ENCODE measurements at regions not wholly inside any gene's neighbourhood (a gene's known extent, or its start where the extent isn't known, plus 50 kb on each side); places are given as distances from the start of the nearest gene placed in this dataset.
"Not testable (repeated sequence)": the region's sequence is repeated elsewhere in the genome, so short reads cannot be mapped to it uniquely, and the experiment has no call there.

DNA sequence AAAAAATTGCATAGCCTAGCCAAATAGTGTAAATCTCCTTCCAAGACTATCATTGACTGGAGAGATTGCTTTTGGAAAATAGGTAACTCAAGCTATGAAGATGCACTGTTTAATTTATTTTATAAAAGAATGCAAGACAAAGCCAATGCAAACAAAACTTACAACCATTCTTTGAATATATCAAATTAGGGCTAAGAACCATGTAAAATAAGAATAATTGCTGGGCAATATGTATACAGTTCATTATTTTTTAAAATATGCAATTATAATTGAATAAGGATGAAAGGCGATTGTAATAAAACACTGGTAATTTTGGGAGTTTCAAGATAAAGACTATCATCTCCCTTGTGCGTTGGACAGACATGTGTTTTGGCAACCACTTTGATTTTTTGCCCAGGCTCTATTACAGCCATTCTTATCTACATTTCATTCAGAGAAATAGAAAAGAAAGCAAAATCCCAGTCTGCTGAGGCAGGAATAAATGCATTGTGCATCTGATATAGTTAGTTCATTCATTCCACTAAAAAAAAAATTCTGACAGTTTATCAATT, 242.3 kb upstream of the ROBO1 start:
- DNase-seq, result no peak

DNA sequence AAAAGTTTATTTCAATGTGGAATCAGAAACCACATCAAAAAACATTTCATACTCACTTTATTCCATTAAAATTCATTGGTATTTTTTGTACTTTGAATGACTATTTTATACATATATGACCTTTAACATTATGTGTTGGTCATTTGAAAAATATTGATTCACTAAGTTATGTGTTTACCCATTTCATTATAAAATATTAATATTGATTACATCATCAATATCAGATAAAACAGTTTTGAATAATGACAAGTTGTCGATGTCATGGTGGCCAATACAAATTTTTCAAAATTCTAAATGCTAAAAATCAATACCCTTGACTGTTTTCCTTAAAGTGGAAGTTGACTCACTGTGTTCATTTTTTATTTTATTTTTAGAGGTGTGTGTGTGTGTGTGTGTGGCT, 239.7 kb upstream of the ROBO1 start:
- no peak for DNase-seq

DNA sequence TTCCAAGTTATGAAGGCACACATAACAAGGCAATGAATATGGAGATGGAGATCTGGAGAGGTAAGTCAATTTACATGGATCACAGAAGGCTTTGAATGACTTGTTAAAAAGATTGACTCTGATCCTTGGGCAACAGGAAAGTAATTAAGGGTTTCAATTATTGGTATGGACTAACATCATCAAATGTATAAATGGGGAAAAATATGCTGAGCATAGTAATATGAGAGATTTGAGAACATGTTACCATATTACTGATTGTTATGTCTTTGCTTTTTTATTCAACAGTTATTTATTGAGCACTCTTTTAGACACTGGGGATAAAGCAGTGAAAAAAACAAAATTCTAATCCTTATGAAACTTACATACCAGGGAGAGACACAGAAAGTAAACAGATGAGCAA, 238.5 kb upstream of the ROBO1 start:
- DNase-seq, result no peak

DNA sequence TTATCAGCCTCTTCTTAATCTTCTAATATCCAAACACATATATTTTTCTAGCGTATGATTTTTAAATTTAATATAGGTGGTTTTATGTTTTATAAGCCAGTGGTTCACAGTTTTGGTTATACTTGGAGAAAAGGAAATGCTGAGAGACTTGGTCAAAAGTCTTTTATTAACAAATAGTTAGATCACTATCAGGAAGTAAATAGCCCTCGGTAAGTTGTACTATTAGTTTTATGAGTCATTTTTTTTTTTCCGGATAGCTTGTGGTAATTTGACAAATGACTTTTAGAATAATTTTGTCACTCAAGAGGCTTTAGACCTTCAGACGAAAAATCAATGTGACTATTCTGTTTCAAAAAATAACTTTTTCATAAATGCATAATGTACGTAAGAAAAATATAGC, 232.2 kb upstream of the ROBO1 start:
- DNase-seq, result no peak

DNA sequence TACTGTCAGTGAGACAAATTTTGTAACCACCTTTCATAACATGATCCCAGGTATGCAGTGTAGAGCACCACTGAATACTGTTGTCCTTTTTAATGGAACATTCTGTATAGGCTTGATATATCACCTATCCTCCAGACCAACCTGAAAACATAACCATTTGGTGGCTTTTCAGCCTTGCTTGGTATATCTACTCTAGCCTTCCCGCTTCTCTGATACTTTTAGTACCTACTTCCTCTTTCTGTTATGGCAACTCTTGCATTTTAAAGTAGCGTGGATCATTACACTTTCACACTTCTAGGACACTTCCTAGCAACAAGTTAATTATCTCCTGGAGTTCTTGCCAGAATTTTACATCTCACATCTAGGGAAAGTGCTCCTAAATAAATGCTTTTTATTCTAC, 226.6 kb upstream of the ROBO1 start:
- no peak for DNase-seq

DNA sequence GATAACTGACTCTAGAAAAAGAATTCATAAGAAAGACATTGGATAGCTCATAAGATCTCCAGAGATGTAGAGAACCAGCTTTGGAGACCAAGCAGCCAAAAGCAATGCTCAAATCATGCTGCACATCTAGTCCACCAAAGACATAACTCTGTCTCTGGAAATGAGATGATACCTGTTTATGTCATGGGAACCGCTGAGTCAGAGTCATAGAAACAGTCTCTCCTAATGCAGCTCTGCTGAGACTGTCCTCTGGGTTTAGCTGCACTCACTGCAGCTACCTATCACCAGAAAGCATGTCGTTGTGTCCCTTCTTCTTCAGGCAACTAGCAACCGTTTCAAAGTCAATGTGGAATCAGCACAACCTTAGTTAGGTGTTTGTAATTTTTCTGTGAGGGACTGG, 218.5 kb upstream of the ROBO1 start:
- DNase-seq, result no peak

DNA sequence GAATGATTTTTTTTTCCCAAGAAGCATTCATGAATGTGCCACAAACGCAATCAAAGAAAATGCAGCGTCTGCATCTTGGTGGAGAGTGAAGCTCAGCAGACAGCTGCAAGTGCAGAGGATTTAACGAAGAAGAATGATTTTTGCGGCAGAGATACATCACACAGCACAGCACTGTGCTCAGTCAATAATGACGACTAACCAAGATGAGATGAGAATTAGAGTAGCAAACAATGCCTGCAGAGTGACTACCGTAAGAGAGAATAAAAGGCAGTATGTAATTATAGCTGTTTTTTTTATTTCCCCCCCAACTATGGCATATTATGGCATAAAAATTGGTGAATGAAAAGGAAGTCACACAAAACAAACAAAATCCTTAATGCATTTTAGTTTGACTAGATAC, 218.0 kb upstream of the ROBO1 start:
- no peak for DNase-seq

DNA sequence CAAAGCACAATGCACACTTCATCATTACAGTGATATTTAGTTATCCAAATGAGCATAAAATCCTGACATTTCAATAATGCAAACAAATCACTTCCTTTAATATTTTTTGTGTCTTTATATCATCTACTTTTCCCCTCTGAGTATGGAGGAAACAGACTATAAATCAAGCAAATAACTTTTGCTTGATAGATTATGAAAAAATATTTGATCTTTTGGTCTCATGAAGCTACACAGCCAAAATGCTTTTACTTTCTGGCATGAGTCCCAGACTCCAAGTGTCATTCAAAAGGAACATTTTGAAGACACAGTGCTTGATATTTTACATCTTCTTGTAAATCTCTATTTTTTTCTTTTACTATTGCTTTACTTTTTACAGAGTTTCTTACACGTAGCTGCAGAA, 215.3 kb upstream of the ROBO1 start:
- DNase-seq, result no peak

DNA sequence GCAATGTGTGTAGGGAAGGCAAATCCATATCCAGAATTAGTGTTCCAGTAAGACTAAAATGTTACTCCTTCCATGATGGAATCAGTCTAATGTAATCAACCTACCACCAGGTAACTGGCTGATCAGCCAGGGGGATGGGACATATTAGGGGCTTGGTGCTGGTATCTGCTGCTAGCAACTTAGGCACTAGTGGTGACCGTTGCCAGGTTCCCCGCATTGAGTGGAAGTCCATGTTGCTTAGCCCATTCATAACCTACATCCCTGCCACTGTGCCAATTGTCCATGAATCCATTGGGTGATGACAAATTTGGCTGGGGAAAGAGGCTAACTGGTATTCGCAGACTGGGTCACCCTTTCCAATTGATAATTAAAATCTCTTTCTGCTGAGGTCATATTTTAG, 212.2 kb upstream of the ROBO1 start:
- DNase-seq, result no peak

DNA sequence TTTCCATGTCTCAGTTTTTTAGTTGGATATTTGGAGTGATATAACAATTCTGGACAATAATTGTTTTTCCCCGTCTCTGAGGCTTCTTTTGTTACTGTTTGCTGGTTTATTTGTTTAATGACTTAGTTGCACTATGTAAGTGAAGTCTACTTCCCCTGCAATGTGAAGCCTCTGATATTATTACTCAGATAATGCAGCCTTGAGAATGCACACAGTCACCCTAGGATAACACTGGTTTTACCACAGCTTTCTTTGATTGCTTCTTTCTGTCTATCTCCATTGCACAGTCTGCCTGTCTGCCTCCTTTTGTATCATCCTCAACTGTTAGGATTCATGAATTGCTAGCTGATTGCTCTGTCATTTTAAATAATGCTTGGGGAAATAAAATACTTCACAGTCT, 208.7 kb upstream of the ROBO1 start:
- no peak for DNase-seq

DNA sequence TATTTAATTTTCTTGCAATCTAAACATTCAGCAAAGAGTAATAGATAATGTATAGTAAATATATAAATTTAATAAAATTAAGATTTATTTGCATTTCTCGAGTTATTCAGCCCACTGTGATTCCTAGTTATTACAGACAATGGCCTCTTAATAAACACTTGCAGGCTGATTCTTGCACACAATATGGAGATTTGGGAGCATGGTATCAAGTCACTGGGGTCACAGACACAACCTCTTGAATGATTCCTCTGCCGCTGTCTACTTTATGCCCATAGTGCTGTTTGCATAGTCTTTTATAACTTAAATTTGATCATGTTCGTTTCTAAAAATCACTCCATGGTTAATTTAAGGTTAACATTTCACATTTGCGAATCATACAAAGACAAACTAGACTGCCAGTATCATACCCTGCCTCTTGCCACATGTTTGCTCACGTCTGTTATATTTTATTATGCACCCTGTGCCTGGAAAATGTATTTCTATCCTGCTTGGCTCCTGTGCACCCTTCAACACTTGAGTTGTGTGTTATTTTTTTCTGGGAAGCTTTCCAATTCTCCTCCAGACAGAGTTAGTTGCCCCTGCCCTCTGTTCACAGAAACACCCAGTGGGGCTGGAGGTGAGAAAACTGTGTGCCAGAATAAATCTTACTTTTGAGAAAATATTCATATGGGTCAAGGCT, 206.3 kb upstream of the ROBO1 start:
- DNase-seq, result no peak

DNA sequence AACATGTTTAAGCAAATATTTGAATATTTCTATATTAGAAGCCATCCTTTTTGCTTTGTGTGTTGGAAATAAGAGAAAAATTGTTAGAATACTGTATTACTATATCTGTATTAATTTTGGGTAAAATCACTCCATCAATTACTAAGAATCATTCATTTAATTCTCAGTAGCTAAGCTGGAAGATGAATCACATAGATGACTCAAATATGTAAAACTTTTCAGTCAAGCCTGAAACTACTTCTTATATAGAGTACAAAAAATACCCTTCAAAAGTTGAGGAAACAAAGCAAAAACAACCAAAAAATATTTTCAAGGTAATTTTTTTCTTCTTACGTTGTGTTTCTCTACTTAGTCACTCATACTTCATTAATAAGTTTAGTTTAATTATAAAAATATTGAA, 205.7 kb upstream of the ROBO1 start:
- DNase-seq, result no peak

DNA sequence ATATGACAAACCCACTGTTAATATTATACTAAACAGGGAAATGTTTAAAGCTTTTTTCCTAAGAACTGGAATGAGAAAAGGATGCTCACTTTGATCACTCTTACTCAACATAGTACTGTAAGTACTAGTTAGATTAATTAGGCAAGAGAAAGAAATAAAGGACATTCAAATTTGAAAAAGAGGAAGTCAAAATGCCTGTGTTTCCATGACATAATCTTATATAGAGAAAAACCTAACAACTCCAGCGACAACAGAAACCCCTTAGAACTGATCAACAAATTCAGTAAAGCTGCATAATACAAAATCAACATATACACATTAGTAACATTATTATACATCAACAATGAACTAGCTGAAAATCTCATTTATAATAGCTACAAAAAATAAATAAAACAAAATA, 200.6 kb upstream of the ROBO1 start:
- no peak for DNase-seq

DNA sequence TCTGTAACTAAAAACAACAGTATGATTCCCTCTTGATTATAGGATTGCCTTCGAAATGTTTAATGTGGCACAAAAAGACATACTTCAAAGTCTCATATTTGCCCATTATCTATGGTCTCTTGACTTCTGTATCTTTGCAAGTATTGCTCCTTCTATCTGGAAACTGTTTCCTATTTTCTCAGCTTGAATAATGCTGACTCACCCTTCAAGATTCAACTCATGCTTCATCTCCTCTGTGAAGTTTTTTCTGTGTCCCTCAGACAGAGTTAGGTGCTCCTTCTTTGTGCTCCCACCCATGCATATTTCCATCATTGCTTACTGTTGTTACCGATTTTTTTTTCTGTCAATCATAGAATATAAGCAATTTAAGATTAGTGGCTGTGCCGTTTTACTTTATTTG, 192.8 kb upstream of the ROBO1 start:
- no peak for DNase-seq

DNA sequence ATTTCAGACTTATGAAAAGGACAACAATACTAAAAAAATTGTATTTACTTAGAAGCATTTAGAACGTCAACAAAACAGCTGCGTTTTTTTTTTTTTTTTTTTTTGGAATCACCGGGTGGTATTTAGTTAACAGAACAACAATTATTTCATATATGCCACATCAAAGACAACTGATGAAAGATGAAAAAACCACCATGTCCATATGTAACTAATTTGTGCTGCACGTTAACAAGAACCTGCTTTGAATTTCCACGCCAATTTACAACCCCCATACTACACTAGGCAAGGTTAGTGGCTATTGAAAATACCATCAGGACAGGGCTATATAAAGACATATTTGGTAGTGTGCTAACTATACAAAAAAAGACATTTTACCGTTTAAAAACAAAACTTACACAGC, 189.3 kb upstream of the ROBO1 start:
- DNase-seq, result no peak

DNA sequence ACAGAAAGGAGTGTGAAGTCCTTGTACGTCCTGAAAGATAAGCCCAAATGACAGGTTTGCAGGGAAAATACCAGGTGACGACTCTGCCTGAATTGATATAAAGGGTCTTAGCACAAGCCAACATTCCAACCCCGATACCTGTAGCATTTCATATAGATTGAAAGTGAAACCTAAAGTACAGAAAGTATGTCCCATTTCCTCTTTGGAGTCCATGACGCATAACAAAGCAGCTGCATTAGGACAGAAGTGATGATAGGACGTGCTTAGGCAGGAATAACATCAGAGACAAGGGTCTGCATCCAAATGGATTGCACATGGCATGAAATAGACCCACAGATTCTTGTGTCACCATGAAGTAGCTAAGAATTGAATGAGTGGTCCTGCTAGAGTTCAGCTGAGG, 187.0 kb upstream of the ROBO1 start:
- DNase-seq, result no peak

DNA sequence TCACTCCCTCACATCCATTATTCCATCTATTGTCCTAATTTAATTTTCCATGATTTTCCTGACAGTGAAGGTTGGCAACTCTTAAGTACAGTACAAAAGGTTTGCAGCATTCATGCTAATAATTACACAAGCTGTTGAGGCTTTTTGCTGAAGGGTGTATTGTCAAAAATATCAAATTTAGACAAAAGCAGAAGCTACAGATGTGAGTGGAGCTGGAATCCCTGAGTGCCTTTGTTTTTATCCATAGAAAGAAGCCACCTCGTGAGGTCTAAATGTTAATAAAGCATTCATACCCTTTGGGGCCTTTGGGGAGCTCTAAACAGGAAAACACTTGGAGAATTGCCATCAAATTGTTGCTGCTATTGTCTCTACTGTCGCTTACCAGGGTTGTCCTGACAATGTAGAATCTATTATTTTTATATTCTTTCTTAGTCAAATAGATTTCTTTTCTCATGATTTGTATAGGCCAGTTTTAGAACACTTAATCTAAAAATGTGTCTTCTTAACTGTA, 185.8 kb upstream of the ROBO1 start:
- DNase-seq, result no peak

DNA sequence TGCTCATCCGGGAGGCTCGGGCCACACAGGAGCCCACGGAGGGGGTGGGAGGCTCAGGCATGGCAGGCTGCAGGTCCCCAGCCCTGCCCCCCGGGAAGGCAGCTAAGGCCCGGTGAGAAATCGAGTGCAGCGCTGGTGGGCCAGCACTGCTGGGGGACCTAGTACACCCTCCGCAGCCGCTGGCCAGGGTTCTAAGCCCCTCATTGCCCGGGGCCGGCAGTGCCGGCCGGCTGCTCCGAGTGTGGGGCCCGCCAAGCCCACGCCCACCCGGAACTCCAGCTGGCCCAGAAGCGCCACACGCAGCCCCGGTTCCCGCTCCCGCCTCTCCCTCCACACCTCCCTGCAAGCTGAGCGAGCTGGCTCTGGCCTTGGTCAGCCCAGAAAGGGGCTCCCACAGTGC, 183.6 kb upstream of the ROBO1 start:
- DNase-seq, result not testable (repeated sequence)

DNA sequence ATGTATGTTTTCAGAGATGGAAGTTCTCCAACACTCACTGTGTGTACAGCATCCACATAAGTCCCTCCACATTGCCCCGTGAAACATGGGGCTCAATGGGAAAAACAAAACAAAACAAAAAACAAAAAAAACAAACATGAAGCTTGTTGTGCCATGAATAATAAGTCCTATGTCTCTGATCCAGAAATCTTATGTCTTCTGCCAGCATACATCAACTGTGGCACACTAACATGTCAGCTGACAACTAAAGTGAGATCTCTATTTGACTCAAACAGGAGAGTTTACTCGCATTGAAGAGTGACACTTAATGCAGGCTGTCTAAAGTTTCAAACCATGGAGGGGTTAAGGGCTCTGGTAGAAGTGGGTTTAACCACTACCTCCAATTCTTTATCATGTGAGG, 180.2 kb upstream of the ROBO1 start:
- DNase-seq, result no peak

DNA sequence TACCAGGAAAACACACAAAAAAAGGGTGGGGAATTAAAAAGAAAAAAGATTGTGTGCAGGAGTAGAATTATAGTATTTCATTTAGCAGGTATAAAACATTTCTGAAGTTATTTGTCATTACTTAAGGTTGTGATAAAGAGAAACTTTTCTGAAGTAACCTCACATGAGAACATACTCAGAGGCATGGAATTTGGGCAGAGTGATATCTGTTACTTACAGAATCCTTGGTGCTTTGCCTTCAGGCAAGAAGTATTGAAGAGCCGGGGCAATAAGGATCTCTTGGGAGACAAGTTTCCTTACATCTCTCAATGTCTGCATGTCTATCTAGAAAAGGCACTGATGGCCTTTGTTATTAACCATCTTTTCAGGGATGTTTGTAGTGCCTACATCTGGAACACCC, 179.7 kb upstream of the ROBO1 start:
- no peak for DNase-seq

DNA sequence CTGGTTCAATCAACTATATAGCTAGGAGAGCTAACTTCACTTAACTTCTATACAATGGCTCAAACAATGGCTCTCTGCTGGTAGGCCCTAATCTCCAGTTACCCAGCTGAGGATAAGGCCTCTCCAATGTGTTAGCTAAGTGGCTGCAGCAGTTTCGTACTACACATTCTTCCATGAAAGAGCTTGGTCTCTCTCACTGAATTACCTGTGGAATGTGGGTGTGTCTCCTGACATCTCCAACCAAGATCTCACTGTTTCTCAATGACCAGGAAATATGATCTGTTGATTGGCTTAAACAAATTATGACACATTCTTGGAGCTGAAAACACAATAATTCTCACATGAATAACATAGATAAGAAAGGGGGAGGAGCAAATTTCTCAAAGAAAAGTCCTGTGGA, 169.8 kb upstream of the ROBO1 start:
- no peak for DNase-seq

DNA sequence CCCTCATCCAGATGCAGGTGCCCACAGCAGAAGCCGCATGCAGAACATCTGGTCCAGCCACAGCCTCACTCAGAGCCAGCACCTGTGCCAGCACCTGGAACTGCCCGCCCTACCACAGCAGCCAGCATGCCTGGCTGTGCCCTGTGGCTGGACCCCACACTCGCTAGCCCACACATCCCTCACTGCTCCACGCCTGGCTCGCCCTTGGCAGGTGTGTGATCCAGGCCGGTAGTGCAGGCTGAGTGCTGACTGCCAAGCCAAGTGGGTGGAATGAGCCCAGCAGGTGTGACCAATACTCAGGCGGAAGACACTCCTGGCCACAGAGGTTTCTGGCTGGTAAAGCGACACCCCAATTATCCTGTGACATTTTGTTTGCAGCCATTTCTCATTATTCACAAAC, 162.4 kb upstream of the ROBO1 start:
- DNase-seq, result no peak

DNA sequence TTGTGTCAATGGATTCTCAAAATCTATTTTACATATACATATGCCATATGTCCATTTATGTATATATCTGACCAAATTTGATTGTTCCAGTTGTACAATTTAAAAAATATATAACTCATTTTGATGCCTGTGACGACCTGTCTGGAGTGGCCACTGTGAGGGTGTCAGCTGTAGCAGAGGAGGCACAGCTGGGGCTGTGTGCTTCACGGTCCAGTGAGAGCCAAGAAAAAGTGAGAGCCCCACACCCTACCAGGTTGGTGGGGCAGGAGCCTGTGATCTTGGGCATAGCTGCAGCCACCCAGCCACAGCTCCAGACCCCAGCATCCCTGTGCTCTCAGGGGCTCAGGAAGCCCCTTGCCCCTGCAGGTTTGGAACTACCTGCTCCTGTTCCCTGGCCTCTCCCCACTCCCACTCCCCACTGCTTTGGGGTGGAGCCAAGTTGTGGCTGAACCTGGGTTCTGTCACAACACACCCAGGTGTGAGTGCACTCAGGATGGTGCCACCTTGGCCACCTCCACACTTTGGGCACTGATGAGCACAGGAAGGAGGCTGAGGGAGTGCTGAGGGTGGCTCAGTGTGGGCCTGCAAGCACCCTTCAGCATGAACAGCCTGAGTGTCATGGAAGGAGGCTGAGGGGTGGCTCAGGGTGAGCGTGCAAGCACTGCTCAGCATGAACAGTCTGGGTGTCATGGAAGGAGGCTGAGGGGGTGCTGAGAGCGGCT, 161.1 kb upstream of the ROBO1 start:
- DNase-seq, result no peak

DNA sequence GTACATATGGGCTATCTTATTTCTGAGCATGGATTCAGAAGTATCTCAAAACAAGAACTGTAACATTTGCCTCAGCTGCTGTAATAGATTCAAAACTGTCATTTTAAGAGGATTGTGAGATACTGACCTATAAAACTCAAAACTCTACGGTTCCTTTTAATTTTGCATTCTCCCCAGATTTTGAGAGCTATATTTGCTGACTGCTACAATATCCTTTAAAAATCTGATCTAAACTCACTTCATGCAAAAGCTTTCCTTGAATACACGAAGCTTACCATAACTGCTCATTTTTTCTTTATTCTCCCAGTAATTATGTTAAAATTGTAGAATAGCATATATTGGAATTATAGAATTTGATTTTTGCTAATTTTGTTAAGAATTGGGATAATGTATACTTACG, 158.7 kb upstream of the ROBO1 start:
- no peak for DNase-seq

DNA sequence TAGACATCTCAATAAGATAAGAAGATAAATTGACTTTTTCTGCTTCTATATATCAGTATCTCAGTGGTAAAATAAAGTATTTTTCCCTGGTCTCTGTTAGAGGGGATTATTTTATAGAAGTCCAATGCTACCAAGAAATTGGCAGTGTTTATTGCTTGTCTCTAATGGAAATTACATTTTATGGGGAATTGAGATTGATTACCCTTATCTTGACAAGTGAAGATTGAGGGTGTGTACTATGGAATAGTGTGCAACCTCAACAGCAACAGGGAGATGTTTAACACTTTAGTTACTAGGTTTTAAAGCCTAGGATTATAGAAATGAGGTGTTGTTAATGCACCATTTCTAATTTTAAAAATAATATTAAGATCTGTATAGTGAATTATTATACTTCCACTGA, 154.8 kb upstream of the ROBO1 start:
- no peak for DNase-seq
